ENCODE measurements at regions not wholly inside any gene's neighbourhood (a gene's known extent, or its start where the extent isn't known, plus 50 kb on each side); places are given as distances from the start of the nearest gene placed in this dataset.

DNA sequence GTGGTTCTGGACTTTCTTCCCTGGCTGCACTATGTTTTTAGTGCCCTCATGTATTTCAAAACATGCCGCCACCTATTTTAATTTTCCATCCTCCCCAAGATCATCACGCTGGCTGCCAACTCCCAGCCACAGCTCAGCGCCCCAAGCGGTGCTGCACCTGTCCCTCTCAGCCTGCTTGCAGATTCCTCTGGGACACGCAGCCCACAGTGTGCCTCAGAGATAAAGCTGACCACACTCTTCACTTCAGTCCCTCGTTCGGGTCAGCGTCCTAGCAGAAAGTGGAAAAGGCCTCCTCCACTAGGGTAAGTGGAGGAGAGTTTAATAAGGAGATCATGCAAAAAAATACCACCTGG, 56.2 kb upstream of the CKS2 start:
- 64% methylated on average over 4 of the region's 8 CpGs for WGBS (ENCODE audit: insufficient coverage)
- peaks cover 2% of the 10 kb centered on the region for H3K9me3 ChIP-seq (replicated peaks; ENCODE audit: control insufficient read depth, low read depth, low read length)
- H3K4me1 ChIP-seq (ENCODE audit: control insufficient read depth, insufficient read depth, low read length), result no peaks in the 10 kb centered on the region
- no peak overlapping the region for H3K27ac ChIP-seq (ENCODE audit: low read length)
- H3K36me3 ChIP-seq (ENCODE audit: control insufficient read depth, insufficient read depth, low read length), result no peaks in the 10 kb centered on the region
- no peak overlapping the region for H3K4me3 ChIP-seq (ENCODE audit: low read length)
- H3K27me3 ChIP-seq (ENCODE audit: control insufficient read depth, insufficient read depth, low read length), result no peaks in the 10 kb centered on the region
- DNase-seq, result no peak

DNA sequence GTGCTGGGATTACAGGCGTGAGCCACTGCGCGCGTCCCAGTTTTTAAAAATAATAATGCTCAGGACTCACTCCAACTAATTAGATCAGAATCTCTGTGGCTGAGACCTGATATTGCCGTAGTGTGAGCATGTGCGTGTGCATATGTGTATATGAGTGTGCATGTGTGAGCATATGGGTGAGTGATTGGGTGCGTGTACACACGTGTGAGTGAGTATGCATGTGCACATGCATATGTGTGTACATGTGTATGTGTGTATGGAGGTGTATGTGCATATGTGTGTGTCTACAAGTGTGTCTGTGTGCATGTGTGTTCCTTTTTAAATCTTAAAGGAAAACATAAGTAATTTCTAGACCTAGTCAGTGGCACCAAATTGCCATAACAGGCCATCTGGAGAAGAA, 54.8 kb upstream of the CKS2 start:
- H3K4me1 ChIP-seq (ENCODE audit: control insufficient read depth, insufficient read depth, low read length), result no peaks in the 10 kb centered on the region
- 86% methylated on average over 5 of the region's 8 CpGs for WGBS (ENCODE audit: insufficient coverage)
- no peaks in the 10 kb centered on the region for H3K27me3 ChIP-seq (ENCODE audit: control insufficient read depth, insufficient read depth, low read length)
- H3K4me3 ChIP-seq (ENCODE audit: low read length), result no peak overlapping the region
- H3K9me3 ChIP-seq (replicated peaks; ENCODE audit: control insufficient read depth, low read depth, low read length), result peaks cover 2% of the 10 kb centered on the region
- no peak for DNase-seq
- H3K36me3 ChIP-seq (ENCODE audit: control insufficient read depth, insufficient read depth, low read length), result no peaks in the 10 kb centered on the region
- no peak overlapping the region for H3K27ac ChIP-seq (ENCODE audit: low read length)

DNA sequence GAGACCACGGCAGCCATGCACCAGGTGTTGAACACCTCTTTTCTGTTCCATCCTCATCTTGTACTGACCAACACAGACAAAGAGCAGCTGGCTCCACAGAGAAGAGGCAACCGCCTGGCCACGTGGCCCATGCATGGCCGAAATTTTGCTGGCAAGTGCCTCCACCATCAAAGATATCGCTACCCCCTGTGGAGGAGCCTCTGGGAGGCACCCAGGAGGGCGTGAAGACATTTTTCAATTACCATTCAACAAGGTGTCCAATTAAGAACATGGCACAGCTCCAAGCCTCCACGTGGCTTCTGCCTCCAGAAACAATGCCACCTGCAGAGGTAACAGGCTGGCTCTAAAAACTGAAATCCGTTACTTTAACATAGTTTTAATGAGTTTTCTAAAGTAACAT, 54.4 kb upstream of the CKS2 start:
- no peak for DNase-seq
- 78% methylated on average over 5 of the region's 8 CpGs for WGBS (ENCODE audit: insufficient coverage)
- no peak overlapping the region for H3K4me3 ChIP-seq (ENCODE audit: low read length)

DNA sequence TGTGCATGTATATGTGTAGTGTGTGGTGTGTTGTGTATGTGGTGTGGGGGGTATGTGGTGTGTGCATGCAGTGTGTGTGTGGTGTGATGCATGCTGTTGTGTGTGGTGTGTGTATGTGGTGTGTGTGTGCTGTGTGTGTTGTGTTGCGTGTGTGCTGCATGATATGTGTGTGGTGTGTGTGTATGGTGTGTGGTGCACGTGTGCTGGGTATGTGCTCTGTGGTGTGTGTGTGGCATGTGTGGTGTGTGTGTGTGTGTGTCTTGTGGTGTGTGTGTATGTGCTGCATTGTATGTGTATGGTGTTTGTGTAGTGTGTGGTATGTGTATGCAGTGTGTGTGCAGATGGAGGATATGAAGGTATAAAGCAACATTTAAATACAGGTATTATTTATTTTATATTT, 50.5 kb upstream of the CKS2 start:
- Histone ChIP-seq H3K4me3 (ENCODE audit: low read length) (no peak overlapping the region), H3K27me3 (ENCODE audit: control insufficient read depth, insufficient read depth, low read length) (no peaks in the 10 kb centered on the region), H3K27ac (ENCODE audit: low read length) (no peak overlapping the region), H3K9me3 (replicated peaks; ENCODE audit: control insufficient read depth, low read depth, low read length) (no peaks in the 10 kb centered on the region), H3K4me1 (ENCODE audit: control insufficient read depth, insufficient read depth, low read length) (no peaks in the 10 kb centered on the region), H3K36me3 (ENCODE audit: control insufficient read depth, insufficient read depth, low read length) (no peaks in the 10 kb centered on the region)
- 84% methylated on average over 2 of the region's 2 CpGs for WGBS (ENCODE audit: insufficient coverage)
- DNase-seq, result no peak

More for the DNA sequence above, 54.4 kb upstream of the CKS2 start:
- Histone ChIP-seq H3K36me3 (ENCODE audit: control insufficient read depth, insufficient read depth, low read length) (no peaks in the 10 kb centered on the region), H3K27me3 (ENCODE audit: control insufficient read depth, insufficient read depth, low read length) (no peaks in the 10 kb centered on the region), H3K27ac (ENCODE audit: low read length) (no peak overlapping the region), H3K4me1 (ENCODE audit: control insufficient read depth, insufficient read depth, low read length) (no peaks in the 10 kb centered on the region), H3K9me3 (replicated peaks; ENCODE audit: control insufficient read depth, low read depth, low read length) (peaks cover 2% of the 10 kb centered on the region)

All from muscle of leg (tissue), 3 donors.